AG09319 (cell line): ENCODE measurements at regions not wholly inside any gene's neighbourhood (a gene's known extent, or its start where the extent isn't known, plus 50 kb on each side); places are given as distances from the start of the nearest gene placed in this dataset.

ENCODE experiments used
- DNase-seq: peaks from one replicate; pipeline ENCODE4 v3.0.0-alpha.2; 2010; ENCODE audit warnings: low read depth; ENCODE audit errors: extremely low read depth
- CTCF ChIP-seq: IDR thresholded peaks from 2 replicates; pipeline ENCODE4 v1.5.1; 2011; ENCODE audit warnings: low read depth, mild to moderate bottlenecking, inconsistent platforms, low read length, moderate library complexity

GRCh38 chr7:110187877-110188554 lies 902.9 kb upstream of the LRRN3 start:
- no peak for TF ChIP-seq CTCF
- DNase-seq: no peak

- no peak for DNase-seq
- no peak for TF ChIP-seq CTCF
These were observed 886.4 kb upstream of the LRRN3 start for GRCh38 chr7:110204527-110204926.

- DNase-seq: no peak
- no peak for TF ChIP-seq CTCF
These were observed 885.0 kb upstream of the LRRN3 start for GRCh38 chr7:110205899-110206298.

- no peak for TF ChIP-seq CTCF
These were observed 881.0 kb upstream of the LRRN3 start for GRCh38 chr7:110209884-110210283.

GRCh38 chr7:110210941-110211608 lies 879.9 kb upstream of the LRRN3 start:
- TF ChIP-seq CTCF: no peak
- no peak for DNase-seq

More at GRCh38 chr7:110209884-110210283, 881.0 kb upstream of the LRRN3 start:
- DNase-seq: no peak

- no peak for DNase-seq
- TF ChIP-seq CTCF: no peak
These were observed 866.3 kb upstream of the LRRN3 start for GRCh38 chr7:110224643-110225042.

- no peak for TF ChIP-seq CTCF
- DNase-seq: no peak
These were observed 844.8 kb upstream of the LRRN3 start for GRCh38 chr7:110246118-110246517.
